ENCODE measurements at regions not wholly inside any gene's neighbourhood (a gene's known extent, or its start where the extent isn't known, plus 50 kb on each side); places are given as distances from the start of the nearest gene placed in this dataset.

DNA sequence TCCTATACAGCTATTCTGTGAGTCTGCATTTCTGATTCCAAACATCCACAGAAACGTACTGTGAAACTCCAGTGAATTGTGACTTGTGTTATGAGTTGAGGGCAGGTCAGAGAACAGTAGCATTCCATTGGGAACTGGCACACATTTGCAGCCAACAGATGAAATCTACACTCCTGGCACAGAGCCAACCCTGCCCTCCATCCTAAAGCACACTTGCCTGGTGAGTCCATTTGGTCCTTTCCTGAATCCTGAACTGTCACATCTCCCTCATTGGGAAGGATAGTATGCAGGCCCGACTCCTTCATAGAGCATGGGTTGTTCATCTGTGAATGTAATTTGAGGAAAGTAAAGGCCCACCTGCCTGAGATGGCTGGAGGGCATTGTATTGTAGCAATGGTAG, 314.3 kb upstream of the RASGRP1 start:
- DNase-seq (ENCODE audit: low read depth) = no peak
- TF ChIP-seq, protein P1, sequence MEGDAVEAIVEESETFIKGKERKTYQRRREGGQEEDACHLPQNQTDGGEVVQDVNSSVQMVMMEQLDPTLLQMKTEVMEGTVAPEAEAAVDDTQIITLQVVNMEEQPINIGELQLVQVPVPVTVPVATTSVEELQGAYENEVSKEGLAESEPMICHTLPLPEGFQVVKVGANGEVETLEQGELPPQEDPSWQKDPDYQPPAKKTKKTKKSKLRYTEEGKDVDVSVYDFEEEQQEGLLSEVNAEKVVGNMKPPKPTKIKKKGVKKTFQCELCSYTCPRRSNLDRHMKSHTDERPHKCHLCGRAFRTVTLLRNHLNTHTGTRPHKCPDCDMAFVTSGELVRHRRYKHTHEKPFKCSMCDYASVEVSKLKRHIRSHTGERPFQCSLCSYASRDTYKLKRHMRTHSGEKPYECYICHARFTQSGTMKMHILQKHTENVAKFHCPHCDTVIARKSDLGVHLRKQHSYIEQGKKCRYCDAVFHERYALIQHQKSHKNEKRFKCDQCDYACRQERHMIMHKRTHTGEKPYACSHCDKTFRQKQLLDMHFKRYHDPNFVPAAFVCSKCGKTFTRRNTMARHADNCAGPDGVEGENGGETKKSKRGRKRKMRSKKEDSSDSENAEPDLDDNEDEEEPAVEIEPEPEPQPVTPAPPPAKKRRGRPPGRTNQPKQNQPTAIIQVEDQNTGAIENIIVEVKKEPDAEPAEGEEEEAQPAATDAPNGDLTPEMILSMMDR (IDR thresholded peaks at IDR 0.05; ENCODE audit: control insufficient read depth, insufficient read depth, low read depth, low read length, missing control alignments) = no peak
- no peak overlapping the region for H3K4me3 ChIP-seq (ENCODE audit: control insufficient read depth, low read depth, low read length)

DNA sequence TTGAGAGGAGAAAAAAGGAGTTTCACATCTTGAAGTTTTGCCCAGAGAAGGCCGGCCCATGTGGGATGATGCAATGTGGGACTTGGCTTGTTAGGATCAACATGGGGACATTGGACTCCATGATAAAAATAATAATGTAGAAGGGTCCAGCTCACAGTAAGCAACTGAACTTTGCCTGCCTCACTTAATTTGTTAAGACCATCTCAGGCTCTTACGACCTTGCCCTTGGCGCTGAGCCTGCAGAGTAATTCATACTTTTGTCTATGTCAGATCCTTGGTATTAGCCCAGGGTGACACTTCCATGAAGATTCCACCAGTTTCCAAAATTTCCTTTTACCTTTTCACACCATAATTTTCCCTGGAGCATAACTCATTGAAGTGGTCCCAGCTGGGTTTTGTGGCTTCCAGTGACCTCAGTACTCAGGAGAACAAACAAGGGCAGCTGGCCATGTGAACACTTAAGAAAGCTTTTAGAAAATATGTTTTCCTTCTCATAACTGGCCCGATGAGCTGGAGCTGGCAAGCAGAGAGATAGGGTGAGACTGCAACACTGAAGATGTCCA, 315.4 kb upstream of the RASGRP1 start:
- TF ChIP-seq, protein P1 (IDR thresholded peaks at IDR 0.05; ENCODE audit: control insufficient read depth, insufficient read depth, low read depth, low read length, missing control alignments) = no peak
- no peak overlapping the region for H3K4me3 ChIP-seq (ENCODE audit: control insufficient read depth, low read depth, low read length)
- DNase-seq (ENCODE audit: low read depth) = no peak

DNA sequence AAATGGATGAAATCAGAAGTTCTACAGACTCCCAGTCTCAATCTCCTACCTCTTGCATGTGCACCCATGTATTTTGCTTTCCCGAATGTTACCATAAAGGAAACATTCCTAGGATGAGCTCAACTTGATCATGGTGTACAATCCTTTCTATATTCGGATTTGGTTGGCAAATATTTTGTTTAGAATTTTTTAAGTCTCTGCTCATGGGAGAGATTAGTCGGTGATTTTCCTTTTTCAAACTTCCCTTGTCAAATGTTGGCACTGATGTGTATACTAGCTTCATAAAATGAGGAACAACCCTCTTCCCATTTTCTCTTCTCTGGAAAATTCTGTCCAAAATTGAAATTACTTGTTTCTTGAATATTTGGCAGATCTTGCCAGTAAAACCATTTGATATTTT, 317.6 kb upstream of the RASGRP1 start:
- DNase-seq (ENCODE audit: low read depth) = no peak
- H3K4me3 ChIP-seq (ENCODE audit: control insufficient read depth, low read depth, low read length) = no peak overlapping the region
- TF ChIP-seq, protein P1 (IDR thresholded peaks at IDR 0.05; ENCODE audit: control insufficient read depth, insufficient read depth, low read depth, low read length, missing control alignments) = no peak

DNA sequence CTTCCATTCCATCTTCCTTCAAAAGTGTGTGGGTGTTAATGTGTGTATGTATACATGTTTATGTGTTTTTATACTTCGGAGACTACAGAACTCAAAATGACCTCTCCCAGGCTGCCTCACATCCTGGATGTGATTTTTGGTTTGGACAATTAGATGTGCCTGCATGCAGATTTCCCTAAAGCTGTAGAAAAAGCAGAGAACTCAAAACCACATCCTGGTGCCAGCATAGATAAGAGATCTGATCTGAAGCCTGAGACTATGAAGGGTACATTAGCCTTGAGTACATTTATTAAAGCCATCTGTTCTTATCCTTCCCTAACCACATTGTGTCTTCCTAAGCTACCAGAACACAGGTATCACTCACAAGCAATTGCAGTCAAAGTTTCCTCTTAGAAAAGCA, 319.4 kb upstream of the RASGRP1 start:
- no peak overlapping the region for H3K4me3 ChIP-seq (ENCODE audit: control insufficient read depth, low read depth, low read length)

DNA sequence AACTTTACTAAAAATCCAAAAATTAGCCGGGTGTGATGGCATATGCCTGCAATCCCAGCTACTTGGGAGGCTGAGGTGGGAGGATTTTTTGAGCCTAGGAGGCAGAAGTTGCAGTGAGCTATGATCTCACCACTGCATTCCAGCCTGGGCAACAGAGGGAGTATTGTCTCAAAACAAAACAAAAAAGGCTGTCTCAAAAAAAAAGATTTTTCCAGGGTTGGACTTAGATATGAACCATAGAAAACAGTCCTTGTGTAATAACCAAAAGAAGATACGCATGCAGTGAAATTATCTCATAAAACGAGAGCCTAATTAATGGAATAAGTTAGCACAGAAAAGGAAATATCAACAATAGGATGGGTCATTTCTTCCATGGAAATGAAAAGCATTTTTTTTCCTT, 320.4 kb upstream of the RASGRP1 start:
- DNase-seq (ENCODE audit: low read depth) = no peak

More for the DNA sequence above, 319.4 kb upstream of the RASGRP1 start:
- TF ChIP-seq, protein P1 (IDR thresholded peaks at IDR 0.05; ENCODE audit: control insufficient read depth, insufficient read depth, low read depth, low read length, missing control alignments) = no peak
- peak; percentile 68 for DNase-seq (ENCODE audit: low read depth)

DNA sequence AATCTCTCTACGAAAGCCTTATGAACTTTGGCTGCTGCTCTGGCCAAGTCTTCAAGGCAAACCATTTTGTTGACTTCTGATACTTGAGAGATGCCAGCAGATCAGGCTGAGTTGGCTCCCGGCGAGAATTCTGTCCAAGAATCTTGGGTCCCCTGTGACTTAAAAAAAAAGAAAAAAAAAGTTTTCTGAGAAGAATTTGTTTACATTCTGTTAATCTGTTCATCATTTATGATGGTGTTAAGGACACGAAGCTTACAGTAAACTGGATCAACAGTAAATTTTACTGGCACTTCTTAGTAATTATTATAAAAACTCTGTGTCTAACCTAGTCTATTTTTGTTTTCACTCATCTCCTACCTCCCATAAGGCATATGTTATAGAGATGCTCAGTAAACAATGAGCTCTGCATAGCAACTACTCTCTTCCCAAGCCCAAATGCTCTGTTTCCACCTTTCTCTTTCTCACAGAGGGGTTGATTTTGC, 320.9 kb upstream of the RASGRP1 start:
- TF ChIP-seq, protein P1 (IDR thresholded peaks at IDR 0.05; ENCODE audit: control insufficient read depth, insufficient read depth, low read depth, low read length, missing control alignments) = no peak
- no peak overlapping the region for H3K4me3 ChIP-seq (ENCODE audit: control insufficient read depth, low read depth, low read length)
- DNase-seq (ENCODE audit: low read depth) = no peak

More for the DNA sequence above, 320.4 kb upstream of the RASGRP1 start:
- TF ChIP-seq, protein P1 (IDR thresholded peaks at IDR 0.05; ENCODE audit: control insufficient read depth, insufficient read depth, low read depth, low read length, missing control alignments) = no peak
- H3K4me3 ChIP-seq (ENCODE audit: control insufficient read depth, low read depth, low read length) = no peak overlapping the region

All from AG09309 (cell line).